GM19023 (cell line): ENCODE measurements at regions not wholly inside any gene's neighbourhood (a gene's known extent, or its start where the extent isn't known, plus 50 kb on each side); places are given as distances from the start of the nearest gene placed in this dataset.

Experiments used
- ATAC-seq: cut with Tn5 transposase; IDR thresholded peaks from one replicate; pipeline ENCODE4 v1.9.1; 2021; ENCODE audit warnings: mild to moderate bottlenecking, moderate library complexity; ENCODE audit not compliant: unreplicated experiment

GRCh38 chr5:168106008-168106761, 185.3 kb upstream of the WWC1 start:
- ATAC-seq: no peak

- ATAC-seq: no peak
These were observed 182.0 kb upstream of the WWC1 start for GRCh38 chr5:168109441-168109840.

- ATAC-seq: no peak
These were observed 181.1 kb upstream of the WWC1 start for GRCh38 chr5:168110384-168110783.

GRCh38 chr5:168110870-168111832, 180.3 kb upstream of the WWC1 start:
- ATAC-seq: no peak

GRCh38 chr5:168114444-168115017, 176.9 kb upstream of the WWC1 start:
- peak; percentile 92 for ATAC-seq

- ATAC-seq: no peak
These were observed 174.0 kb upstream of the WWC1 start for GRCh38 chr5:168117469-168117868.

- ATAC-seq: no peak
These were observed 173.3 kb upstream of the WWC1 start for GRCh38 chr5:168118042-168118668.

- ATAC-seq: no peak
These were observed 170.9 kb upstream of the WWC1 start for GRCh38 chr5:168120401-168121137.

- ATAC-seq: no peak
These were observed 170.3 kb upstream of the WWC1 start for GRCh38 chr5:168121138-168121494.

GRCh38 chr5:168123631-168124528, 167.6 kb upstream of the WWC1 start:
- peak; percentile 84 for ATAC-seq

GRCh38 chr5:168125445-168126199, 165.8 kb upstream of the WWC1 start:
- ATAC-seq: no peak

GRCh38 chr5:168126606-168127005, 164.8 kb upstream of the WWC1 start:
- ATAC-seq: no peak

GRCh38 chr5:168128111-168128510, 163.3 kb upstream of the WWC1 start:
- ATAC-seq: no peak

- ATAC-seq: no peak
These were observed 162.9 kb upstream of the WWC1 start for GRCh38 chr5:168128557-168128956.

GRCh38 chr5:168131519-168131918, 159.9 kb upstream of the WWC1 start:
- no peak for ATAC-seq

- ATAC-seq: no peak
These were observed 159.2 kb upstream of the WWC1 start for GRCh38 chr5:168132241-168132641.

GRCh38 chr5:168135897-168136296, 155.5 kb upstream of the WWC1 start:
- peak; percentile 93 for ATAC-seq

GRCh38 chr5:168136340-168136739, 155.1 kb upstream of the WWC1 start:
- peak; percentile 12 for ATAC-seq

- ATAC-seq: no peak
These were observed 154.2 kb upstream of the WWC1 start for GRCh38 chr5:168137265-168137664.
